Fibroblast of mammary gland (primary cell): ENCODE measurements at regions not wholly inside any gene's neighbourhood (a gene's known extent, or its start where the extent isn't known, plus 50 kb on each side); places are given as distances from the start of the nearest gene placed in this dataset.

Experiments used
- DNase-seq: peaks from one replicate; pipeline ENCODE4 v3.0.0-alpha.2; 2010; ENCODE audit warnings: low read depth
- H3K4me3 ChIP-seq: 2 replicates; pipeline ENCODE4 v1.5.1; 2011; ENCODE audit warnings: low read depth, mild to moderate bottlenecking, low read length, moderate library complexity; ENCODE audit not compliant: control insufficient read depth
- TF ChIP-seq, protein P1 (sequence below): conservative IDR thresholded peaks from 2 replicates; pipeline ENCODE4 v1.5.1; 2011; ENCODE audit warnings: low read depth, low read length, inconsistent platforms; ENCODE audit not compliant: control insufficient read depth, insufficient read depth

GRCh38 chr6:106844930-106845329 lies 129.6 kb downstream of the CD24 start:
- DNase-seq = no peak
- no peak overlapping the region for H3K4me3 ChIP-seq
- TF ChIP-seq, protein P1, sequence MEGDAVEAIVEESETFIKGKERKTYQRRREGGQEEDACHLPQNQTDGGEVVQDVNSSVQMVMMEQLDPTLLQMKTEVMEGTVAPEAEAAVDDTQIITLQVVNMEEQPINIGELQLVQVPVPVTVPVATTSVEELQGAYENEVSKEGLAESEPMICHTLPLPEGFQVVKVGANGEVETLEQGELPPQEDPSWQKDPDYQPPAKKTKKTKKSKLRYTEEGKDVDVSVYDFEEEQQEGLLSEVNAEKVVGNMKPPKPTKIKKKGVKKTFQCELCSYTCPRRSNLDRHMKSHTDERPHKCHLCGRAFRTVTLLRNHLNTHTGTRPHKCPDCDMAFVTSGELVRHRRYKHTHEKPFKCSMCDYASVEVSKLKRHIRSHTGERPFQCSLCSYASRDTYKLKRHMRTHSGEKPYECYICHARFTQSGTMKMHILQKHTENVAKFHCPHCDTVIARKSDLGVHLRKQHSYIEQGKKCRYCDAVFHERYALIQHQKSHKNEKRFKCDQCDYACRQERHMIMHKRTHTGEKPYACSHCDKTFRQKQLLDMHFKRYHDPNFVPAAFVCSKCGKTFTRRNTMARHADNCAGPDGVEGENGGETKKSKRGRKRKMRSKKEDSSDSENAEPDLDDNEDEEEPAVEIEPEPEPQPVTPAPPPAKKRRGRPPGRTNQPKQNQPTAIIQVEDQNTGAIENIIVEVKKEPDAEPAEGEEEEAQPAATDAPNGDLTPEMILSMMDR = no peak

DNA sequence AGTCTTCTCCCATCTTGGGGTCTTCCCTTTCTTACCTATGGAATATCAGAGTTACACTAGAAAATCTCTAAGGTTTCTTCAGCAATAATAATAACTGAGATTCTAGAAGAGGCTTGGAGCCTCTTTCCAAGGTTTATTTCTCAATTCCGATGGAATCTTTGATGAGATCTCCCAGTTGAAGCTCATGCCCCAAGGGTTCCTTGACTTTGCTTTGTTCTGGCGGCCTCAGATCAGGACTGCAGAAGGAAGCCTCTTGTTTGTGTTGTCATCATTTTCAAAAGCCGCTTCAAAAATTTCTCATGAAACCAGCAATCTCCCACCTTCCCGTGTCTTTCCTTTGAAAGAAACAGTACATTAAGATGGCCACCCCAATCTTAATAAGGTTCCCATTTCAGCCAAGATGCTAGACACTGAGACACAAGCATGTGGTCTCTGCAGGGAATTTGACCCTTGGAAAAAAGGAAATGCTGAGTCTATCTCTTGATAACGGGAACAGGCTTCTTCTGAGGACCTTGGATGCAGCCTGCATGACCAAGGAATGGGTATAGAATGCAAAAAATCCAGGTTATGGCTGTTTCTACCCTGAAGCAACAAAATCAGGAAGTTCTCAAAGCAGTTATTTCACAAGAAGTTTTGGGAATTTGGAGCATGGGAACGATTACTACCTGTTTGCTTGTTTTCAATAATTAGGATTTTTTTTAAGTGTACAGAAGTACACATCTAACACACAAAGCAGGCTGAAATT lies 141.6 kb downstream of the CD24 start:
- TF ChIP-seq, protein P1 = no peak
- H3K4me3 ChIP-seq = no peak overlapping the region
- no peak for DNase-seq

DNA sequence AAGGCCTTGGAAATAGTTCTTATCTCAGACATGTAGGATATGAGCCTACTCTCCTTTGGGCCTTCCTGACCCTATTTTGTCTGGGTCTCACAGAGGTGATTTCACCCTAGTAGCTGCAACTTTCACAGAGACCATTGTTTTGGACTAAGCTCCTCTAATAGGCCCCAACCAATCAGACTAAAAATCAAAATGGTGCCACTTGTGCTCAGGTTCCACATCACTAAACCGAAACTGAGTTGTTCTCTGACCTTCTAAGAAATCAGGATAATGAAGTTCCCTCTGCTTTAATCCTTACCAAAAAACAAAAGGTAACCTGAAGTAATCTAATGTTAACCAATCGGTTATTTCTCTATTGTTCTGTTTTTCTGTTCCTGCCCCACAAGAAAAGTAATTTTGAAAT lies 143.6 kb downstream of the CD24 start:
- DNase-seq = no peak
- TF ChIP-seq, protein P1 = no peak

GRCh38 chr6:106829451-106829850 lies 145.1 kb downstream of the CD24 start:
- no peak overlapping the region for H3K4me3 ChIP-seq
- no peak for DNase-seq
- TF ChIP-seq, protein P1 = no peak

More for the DNA sequence above, 143.6 kb downstream of the CD24 start:
- no peak overlapping the region for H3K4me3 ChIP-seq

- no peak for DNase-seq
- TF ChIP-seq, protein P1 = no peak
Observed at GRCh38 chr6:106827081-106827480, 147.4 kb downstream of the CD24 start.

DNA sequence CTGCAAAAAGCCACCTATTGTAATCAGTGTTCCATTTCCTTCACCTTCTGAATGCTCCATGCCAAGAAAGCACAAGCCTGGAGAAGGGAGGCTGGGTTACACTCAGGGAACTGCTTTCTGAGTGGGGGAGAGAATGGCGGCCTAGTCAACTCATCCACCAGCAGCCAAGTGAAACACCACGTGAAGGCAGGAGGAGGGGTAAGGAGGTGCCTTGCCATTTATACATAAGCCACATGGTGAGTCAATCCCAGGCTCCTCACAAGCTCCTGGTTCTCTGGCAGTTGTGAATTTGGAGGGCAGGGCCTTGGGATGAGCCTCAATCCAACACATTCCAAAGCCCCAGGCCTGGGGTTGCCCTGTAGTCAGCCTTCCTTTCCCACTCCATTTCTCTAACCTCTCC lies 149.4 kb downstream of the CD24 start:
- no peak overlapping the region for H3K4me3 ChIP-seq
- TF ChIP-seq, protein P1 = no peak
- no peak for DNase-seq

More at GRCh38 chr6:106827081-106827480, 147.4 kb downstream of the CD24 start:
- H3K4me3 ChIP-seq = no peak overlapping the region
